ENCODE measurements at regions not wholly inside any gene's neighbourhood (a gene's known extent, or its start where the extent isn't known, plus 50 kb on each side); places are given as distances from the start of the nearest gene placed in this dataset.

DNA sequence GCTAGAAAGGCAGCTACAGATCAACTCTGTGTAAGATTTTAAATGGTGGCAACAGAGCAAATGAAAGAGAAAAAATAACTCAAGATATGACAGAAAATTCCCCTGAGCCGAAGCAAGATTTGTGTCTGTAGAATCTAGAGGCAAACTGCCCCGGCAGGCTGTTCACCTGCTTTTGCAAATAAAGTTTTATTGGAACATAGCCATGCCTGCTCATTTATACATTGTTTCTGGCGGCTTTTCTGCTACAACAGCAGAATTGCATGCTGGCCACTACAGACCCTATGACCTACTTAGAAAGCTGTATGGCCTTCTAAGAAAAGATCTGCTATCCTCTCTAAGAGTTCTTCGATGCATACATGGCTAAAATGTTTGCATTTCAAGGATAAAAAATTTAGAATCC is 119.5 kb downstream of the SALL1 start:
- Histone ChIP-seq H3K9me3 (no peaks in the 10 kb centered on the region), H3K27me3 (peaks cover 0 to 6% of the 10 kb centered on the region in 2 donors), H3K27ac (no peak overlapping the region), H3K4me3 (no peak overlapping the region), H3K36me3 (no peaks in the 10 kb centered on the region), H3K4me1 (no peaks in the 10 kb centered on the region)
- intact Hi-C loops (cut with DNase I) = no loop called here
- ATAC-seq = no peak
- TF ChIP-seq, protein P1, sequence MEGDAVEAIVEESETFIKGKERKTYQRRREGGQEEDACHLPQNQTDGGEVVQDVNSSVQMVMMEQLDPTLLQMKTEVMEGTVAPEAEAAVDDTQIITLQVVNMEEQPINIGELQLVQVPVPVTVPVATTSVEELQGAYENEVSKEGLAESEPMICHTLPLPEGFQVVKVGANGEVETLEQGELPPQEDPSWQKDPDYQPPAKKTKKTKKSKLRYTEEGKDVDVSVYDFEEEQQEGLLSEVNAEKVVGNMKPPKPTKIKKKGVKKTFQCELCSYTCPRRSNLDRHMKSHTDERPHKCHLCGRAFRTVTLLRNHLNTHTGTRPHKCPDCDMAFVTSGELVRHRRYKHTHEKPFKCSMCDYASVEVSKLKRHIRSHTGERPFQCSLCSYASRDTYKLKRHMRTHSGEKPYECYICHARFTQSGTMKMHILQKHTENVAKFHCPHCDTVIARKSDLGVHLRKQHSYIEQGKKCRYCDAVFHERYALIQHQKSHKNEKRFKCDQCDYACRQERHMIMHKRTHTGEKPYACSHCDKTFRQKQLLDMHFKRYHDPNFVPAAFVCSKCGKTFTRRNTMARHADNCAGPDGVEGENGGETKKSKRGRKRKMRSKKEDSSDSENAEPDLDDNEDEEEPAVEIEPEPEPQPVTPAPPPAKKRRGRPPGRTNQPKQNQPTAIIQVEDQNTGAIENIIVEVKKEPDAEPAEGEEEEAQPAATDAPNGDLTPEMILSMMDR (IDR thresholded peaks at IDR 0.05) = no peak
- no peak for DNase-seq

DNA sequence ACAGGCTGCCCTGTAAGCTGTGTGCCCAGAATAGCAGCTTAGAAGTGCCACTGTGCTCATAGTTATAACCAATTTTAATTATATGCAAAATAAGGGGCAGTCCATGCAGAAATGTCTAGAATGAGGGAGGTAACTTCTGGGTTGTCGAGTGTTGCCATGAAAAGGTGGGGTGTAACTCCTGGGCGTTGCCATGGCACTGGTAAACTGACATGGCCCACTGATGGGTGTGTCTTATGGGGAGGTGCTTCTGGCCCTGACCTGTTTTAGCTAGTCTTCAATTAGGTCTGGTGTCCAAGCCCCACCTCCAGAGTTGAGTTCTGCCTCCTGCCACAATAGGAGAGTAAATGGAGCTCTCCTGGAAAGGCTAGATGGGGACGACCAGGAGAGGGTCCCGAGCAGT is 120.6 kb downstream of the SALL1 start:
- Histone ChIP-seq H3K9me3 (no peaks in the 10 kb centered on the region), H3K36me3 (no peaks in the 10 kb centered on the region), H3K4me1 (no peaks in the 10 kb centered on the region), H3K27me3 (peaks cover 0 to 12% of the 10 kb centered on the region in 2 donors), H3K27ac (no peak overlapping the region), H3K4me3 (no peak overlapping the region)
- no peak for ATAC-seq
- DNase-seq = no peak
- TF ChIP-seq, protein P1 (IDR thresholded peaks at IDR 0.05) = no peak
- intact Hi-C loops (cut with DNase I) = no loop called here

DNA sequence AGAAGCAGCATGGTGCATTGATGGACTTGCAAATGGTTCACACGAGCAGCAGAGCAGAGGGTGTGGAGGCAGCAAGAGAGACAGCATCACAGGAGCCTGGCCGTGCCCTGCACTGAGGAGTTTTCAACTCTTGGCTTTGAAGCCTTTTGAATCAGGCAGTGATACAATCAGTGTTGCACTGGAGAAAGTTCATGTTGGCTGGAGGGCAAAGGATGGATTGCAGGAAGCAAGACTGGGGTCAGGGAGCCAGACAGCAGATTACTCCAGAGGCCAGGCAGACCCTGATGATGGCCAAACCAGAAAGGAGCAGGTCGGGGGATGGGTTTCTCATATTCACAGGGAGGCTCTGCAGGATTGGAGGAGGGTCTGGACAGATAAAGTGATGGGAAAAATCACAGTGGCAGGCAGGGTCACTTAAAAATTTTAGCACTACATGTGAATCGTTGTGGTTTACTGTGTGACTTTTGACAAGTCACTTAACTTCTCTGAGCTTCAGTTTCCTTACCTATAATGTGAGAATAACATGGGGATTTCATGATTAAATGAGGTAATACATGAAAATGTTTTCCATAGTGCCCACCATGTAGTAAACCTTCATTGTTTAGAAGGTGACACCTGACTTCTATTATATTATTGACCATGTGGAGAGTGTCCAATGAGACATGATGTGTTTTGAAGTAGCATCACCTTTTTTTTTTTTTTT is 125.3 kb downstream of the SALL1 start:
- Histone ChIP-seq H3K27ac (no peak overlapping the region), H3K36me3 (no peaks in the 10 kb centered on the region), H3K4me1 (no peaks in the 10 kb centered on the region), H3K9me3 (no peaks in the 10 kb centered on the region), H3K27me3 (peaks cover 0 to 12% of the 10 kb centered on the region in 2 donors), H3K4me3 (no peak overlapping the region)
- ATAC-seq (no peak), DNase-seq (no peak)
- intact Hi-C loops (cut with DNase I) = no loop called here
- TF ChIP-seq, protein P1 (IDR thresholded peaks at IDR 0.05) = no peak

DNA sequence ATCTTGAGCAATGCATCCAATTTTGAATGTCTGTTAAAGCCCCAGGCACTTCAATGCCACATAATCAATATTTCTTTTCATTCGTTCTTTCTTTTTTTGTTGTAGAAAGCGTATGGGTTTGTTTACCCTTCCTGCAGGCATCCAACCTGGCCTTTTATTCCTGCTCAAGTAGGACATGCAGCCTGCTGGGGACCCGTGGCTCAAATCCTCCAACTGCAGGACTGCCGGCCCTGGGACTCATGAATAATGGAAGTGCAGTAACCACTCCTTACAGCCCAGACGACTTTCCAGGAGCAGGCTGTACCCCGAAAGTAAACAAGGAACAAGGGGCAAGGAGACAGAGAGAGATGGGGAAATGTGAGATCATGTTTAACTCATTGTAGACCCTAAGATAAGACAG is 126.4 kb downstream of the SALL1 start:
- no peak overlapping the region for H3K27ac ChIP-seq
- DNase-seq (no peak), ATAC-seq (no peak)
- no peaks in the 10 kb centered on the region for H3K9me3 ChIP-seq
- H3K4me3 ChIP-seq = no peak overlapping the region
- TF ChIP-seq, protein P1 (IDR thresholded peaks at IDR 0.05) = no peak
- no peaks in the 10 kb centered on the region for H3K4me1 ChIP-seq
- intact Hi-C loops (cut with DNase I) = no loop called here
- peaks cover 0 to 12% of the 10 kb centered on the region in 2 donors for H3K27me3 ChIP-seq
- no peaks in the 10 kb centered on the region for H3K36me3 ChIP-seq

DNA sequence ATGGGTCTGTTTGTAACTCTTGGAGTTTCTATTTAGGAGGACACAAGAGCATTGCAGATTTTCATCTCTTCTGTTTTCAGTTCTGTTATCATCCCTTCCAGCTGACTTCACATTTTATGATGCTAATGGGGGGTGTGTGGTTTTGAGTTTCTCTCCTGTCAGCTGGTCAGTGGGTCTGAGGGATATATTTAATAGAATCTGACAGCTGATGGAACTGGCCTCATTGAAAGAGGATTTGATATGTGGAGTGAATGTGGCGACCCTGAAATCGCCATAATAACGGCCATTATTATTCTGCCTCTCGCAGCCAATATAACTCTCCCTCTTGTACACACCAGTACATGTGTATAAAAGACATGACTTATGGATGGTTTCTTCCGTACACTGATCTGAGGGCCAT is 128.1 kb downstream of the SALL1 start:
- TF ChIP-seq, protein P1 (IDR thresholded peaks at IDR 0.05) = no peak
- H3K27me3 ChIP-seq = peaks cover 0 to 12% of the 10 kb centered on the region in 2 donors
- H3K27ac ChIP-seq = no peak overlapping the region
- intact Hi-C loops (cut with DNase I) = no loop called here
- ATAC-seq (no peak), DNase-seq (no peak)
- H3K4me1 ChIP-seq = no peaks in the 10 kb centered on the region
- no peak overlapping the region for H3K4me3 ChIP-seq
- H3K36me3 ChIP-seq = no peaks in the 10 kb centered on the region
- no peaks in the 10 kb centered on the region for H3K9me3 ChIP-seq
